NCI-H2196 treated with DMSO at 0.1 percent for 48 hours (cell line): ENCODE measurements at regions not wholly inside any gene's neighbourhood (a gene's known extent, or its start where the extent isn't known, plus 50 kb on each side); places are given as distances from the start of the nearest gene placed in this dataset.

Experiments used
- DNase-seq: peaks from one replicate; lab custom pipeline; 2025; ENCODE audit not compliant: unreplicated experiment; lab: John Stamatoyannopoulos, UW

DNA sequence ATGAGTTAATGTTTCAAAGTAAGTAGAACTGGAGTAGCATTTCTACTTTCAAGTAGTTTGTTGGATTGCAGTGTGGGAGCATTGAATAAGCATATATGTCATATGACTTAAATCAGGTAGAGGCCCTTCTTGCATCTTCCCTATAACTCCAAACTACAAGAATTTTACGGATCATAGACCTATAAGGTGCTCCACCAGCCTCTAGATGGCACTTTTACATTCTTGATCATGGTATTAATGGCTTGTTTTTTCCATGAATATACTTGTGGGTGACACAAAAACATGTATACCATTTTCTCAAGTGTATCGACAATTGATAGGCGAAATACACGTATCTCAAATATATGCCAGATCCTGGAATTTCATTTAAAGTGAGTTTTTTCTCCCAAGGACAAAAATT, 311.1 kb downstream of the ZPLD1 start:
- DNase-seq: no peak

DNA sequence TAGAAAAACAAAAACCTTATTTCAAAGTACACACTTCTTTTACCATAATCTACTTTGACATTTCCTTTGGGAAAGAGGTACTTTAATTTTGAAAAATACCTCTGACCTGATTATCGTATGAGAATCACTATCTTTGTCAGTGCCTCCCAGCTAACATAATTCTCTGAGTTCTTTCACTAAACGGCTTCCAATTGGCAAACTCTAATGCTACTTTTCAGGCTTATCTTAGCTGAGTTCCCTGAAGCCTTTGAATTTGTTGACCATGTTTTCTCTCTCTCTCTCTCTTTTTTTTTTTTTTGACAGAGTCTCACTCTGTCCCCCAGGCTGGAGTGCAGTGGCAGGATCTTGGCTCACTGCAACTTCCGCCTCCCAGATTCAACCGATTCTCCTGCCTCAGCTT, 312.8 kb downstream of the ZPLD1 start:
- DNase-seq: no peak

DNA sequence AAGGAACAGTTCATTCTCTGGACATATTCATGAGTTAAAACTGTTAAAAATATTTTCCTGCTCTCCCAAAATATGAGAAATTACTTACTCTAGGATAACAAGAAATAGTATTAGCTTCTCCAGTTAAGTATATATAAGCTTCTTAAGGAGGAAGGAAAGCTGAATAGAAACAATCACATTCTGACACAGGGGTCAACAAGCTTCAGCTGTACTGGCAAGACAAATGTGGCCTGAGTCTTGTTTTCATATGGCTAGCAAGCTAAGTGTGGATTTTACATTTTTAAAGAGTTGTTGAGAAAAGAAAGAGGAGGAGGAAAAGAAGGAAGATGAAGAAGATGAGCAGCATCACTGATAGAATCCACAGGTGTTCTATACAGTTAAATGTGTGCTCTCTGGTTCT, 313.8 kb downstream of the ZPLD1 start:
- no peak for DNase-seq

DNA sequence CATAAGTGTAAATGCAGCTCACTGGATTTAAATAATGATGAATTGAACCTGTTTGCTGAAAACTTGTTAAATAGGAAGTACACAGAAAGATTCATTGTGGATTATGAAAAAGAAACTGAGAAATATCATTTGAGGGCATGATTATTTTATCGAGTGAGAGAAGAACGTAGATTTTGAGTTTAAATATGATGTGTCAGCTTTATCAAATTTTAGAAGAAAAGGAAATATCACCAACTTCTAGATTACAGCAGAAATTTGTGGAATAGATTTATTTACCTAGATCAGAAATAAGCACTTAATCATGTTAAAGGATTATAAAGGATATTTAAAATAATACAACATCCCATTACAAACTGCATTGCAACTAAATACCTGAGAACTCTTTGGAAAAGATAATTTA, 315.5 kb downstream of the ZPLD1 start:
- DNase-seq: no peak

GRCh38 chr3:102753901-102754300, 319.1 kb downstream of the ZPLD1 start:
- DNase-seq: no peak

DNA sequence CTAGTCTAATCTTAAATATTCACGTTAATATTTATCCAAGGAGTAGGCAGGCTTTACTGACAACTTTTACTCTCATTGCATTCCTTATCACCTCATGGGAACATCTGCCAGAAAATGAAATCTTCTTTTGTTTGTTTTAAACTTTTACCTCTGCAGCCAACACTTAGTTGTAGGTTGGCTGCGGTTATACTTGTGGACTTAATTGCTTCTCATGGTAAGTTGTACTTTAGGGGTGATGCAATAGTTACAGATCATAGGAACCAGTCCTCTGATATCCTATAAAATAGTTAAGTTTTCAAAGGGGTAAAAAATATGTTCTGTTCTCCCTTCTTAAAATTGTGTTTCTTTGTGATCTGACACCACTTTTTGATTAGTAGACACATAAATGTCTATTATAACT, 321.9 kb downstream of the ZPLD1 start:
- DNase-seq: no peak

DNA sequence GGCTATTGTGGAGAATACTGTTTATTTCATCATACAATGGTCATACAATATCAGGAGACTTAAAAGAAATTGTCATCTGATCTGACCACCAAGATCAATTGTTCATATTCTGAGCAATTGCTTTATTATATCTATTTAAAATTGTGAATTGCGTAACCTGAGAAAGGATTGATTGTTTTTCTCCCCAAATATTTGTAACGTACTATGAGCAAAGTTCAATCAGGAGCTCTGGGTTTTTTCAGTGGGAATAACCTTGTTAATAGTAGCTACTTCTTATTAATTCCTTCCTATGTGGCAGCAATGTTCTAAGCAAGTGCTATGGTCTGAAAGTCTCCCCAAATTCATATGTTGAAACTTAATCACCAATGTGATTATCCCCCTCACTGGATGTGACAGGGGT, 323.1 kb downstream of the ZPLD1 start:
- no peak for DNase-seq

DNA sequence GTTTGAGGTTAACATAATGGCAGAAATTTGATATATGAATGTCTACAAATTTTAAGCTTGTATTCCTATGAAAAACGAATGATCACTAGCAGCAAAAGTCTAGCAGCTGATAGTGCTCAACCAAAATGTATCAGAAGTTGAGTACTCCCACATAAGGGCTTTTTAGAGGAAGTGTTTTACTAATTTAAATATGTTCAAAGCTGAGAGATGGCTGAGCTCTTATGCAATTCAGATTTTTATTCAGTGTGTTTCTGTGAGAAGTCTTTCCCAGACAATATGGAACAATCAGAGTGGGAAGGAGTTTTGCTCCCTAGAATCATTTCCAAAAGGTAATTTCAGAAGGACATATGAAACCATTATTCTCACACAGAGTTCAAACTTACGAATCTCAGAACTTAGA, 327.0 kb downstream of the ZPLD1 start:
- DNase-seq: no peak

- no peak for DNase-seq
Measured at GRCh38 chr3:102790747-102791325, 356.0 kb downstream of the ZPLD1 start.

DNA sequence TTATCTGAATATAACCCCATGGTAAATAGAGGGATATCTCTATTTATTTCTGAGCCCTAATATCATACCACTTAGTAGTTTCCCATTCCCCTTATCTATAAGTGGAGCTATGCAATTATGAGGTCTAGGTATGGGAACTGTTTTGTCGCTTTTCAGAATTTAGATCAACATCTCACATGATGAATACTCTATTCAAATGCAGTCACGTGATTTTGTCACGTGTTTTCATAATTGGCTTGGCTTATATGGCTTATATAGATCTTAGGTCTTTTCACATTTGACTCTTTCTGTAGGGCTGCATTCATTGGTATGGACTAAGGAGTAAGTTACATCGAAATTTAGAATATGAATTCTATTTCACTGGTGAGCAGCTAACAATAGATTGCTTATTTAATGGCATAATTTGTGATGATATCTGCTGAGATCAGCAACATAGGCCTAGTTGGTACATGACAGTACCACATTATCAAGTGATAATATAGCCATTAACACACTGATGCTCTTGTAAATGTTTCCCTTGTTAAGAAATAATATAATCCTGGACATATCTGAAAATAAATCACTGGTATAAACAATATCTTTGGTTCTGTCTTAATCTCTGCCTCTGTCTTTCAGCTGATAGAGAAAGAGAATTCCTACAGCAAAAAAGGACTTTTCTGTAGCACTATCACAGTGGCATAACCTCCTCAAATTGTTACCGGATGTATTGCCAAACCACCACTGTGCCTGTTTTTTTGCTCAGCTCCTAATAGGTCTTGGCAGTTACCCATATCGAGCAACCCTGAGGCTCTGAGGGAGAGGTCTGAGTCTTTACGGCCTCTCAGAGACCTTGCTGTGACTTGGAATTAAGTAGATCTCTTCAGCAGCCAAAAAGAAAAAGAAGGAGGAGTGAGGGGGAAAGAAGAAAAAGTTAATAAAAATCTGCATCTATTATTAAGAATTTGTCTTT, 357.1 kb downstream of the ZPLD1 start:
- no peak for DNase-seq

DNA sequence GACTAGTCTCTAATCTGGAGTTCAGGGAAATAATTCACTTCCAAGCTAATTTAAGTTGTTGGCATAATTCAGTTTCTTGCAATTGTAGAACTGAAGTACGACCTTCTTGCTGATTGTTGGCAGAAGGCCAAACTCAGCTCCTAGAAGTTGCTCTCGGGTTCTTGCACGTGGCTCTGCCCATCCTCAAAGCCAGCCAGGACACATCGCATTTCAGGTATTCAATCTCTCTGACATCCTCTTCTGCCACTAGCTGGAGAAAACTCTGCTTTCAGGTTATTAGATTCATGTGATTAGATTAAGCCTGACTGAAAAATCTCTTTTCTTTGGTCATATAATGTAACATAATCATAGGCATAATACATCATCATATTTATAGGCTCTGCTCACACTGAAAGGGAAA, 362.0 kb downstream of the ZPLD1 start:
- no peak for DNase-seq

DNA sequence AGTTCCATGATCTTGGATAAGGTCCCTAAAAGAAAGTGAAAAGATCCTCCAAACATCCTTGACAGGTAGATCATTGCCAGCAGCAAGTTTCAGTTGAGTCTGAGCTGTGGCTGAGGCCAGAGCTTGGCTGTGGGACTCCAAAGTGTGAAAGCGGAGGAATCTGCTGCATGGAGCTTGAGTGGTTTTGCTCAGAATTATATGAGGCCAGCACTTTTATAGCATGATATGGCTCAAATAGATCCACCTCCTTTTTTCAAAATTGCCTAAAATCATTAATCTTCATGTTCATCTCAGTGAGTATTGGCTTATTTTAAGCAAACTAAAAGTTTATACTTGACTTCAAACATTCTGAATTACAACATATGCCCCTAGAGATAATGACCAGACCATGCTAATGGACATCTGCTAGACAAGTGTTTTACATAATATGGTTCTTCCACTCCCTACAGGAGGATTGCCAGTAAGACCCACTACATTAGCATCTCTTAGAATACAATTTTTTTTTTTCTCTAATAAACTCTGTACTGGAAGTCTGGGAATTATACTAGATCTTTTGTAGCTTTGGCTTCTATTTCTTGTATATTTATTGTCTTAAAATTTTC, 368.1 kb downstream of the ZPLD1 start:
- no peak for DNase-seq

GRCh38 chr3:102810937-102811336, 376.1 kb downstream of the ZPLD1 start:
- DNase-seq: no peak

- no peak for DNase-seq
Measured at GRCh38 chr3:102826636-102827035, 391.8 kb downstream of the ZPLD1 start.

DNA sequence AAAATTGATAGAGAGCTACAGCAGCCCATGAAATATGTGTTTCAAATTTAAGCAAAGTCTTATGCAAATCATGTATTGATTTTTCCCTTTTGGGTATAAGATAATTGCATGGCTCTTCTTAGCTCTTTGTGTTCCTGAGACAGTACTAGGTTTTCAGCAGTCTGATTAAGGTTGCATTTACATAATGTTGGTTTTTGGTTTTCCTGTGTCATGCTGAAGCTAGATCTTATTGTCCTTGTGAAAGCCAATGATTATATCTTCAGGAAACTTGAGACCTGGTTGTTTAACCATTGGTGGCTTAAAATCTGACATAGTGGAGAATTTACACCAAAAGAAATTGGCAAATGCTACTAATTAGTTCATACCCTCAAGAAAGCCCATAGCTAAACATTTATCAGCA, 392.6 kb downstream of the ZPLD1 start:
- no peak for DNase-seq

DNA sequence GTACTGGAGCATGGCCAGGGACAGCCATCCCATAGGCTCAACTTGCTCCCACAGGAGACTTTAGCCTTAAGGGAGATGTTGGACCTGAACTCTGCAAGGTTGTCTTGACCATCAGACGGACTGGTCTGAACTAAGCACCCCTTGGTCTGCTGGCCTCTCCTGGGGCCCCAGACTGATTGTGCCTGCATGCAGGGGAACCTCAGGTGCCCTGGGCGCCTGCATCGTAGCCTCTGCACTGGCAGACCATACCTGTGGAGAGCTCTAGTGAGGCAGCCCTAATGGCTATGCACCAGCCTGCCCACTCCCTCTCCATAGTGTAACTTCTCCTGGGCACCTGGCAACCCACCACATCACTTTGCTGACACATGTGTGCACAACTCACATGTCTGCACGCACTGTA, 395.6 kb downstream of the ZPLD1 start:
- no peak for DNase-seq

GRCh38 chr3:102841866-102842265, 407.1 kb downstream of the ZPLD1 start:
- no peak for DNase-seq

GRCh38 chr3:102866845-102867244, 432.0 kb downstream of the ZPLD1 start:
- DNase-seq: no peak

- DNase-seq: no peak
Measured at GRCh38 chr3:102883515-102883914, 448.7 kb downstream of the ZPLD1 start.

DNA sequence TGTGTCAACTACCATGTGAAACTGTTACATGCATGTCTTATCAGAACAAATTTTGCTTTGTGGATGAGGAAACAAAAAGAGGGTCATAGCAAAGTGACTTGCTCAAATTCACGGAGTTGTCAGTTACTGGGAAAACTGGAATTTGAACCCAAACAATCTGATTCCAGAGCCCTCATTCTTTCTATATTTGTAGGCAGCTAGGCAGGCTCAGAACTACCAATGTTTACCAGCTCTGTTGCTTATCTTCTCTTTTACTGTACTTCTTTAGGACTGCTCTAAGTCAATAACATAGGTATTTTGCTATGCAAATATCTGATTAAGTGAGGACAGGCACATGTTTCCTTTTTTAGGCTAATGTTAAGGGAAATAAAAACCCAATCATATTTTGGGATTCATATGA, 450.5 kb downstream of the ZPLD1 start:
- DNase-seq: no peak

- DNase-seq: no peak
Measured at GRCh38 chr3:102887431-102887830, 452.6 kb downstream of the ZPLD1 start.
